Endothelial cell (in vitro differentiated cells): ENCODE measurements at regions not wholly inside any gene's neighbourhood (a gene's known extent, or its start where the extent isn't known, plus 50 kb on each side); places are given as distances from the start of the nearest gene placed in this dataset.

Experiments used
- DNase-seq: peaks from one replicate; pipeline ENCODE4 v3.0.0; 2021; ENCODE audit warnings: low spot score
- H3K27ac Mint-ChIP-seq: one replicate; pipeline ENCODE4 v1.8.0; 2021; ENCODE audit warnings: mixed read lengths, inconsistent platforms; ENCODE audit not compliant: unreplicated experiment
- H3K27me3 Mint-ChIP-seq: one replicate; pipeline ENCODE4 v1.8.0; 2021; ENCODE audit warnings: mild to moderate bottlenecking, moderate library complexity, mixed read lengths, inconsistent platforms; ENCODE audit not compliant: unreplicated experiment
- H3K36me3 Mint-ChIP-seq: one replicate; pipeline ENCODE4 v1.8.0; 2021; ENCODE audit warnings: mild to moderate bottlenecking, low read depth, mixed read lengths, inconsistent platforms; ENCODE audit not compliant: unreplicated experiment
- H3K4me1 Mint-ChIP-seq: one replicate; pipeline ENCODE4 v1.8.0; 2021; ENCODE audit warnings: mild to moderate bottlenecking, mixed read lengths, inconsistent platforms; ENCODE audit not compliant: unreplicated experiment
- H3K4me3 Mint-ChIP-seq: one replicate; pipeline ENCODE4 v1.8.0; 2021; ENCODE audit warnings: mild to moderate bottlenecking, mixed read lengths, inconsistent platforms; ENCODE audit not compliant: unreplicated experiment
- H3K9me3 Mint-ChIP-seq: one replicate; pipeline ENCODE4 v1.8.0; 2021; ENCODE audit warnings: mixed read lengths, inconsistent platforms; ENCODE audit not compliant: unreplicated experiment
- TF ChIP-seq, protein P1 (sequence below): fragments of 200-600 bp; sonication (generic); IDR thresholded peaks from one replicate; pipeline ENCODE4 v1.5.0; 2021; ENCODE audit warnings: antibody characterized with exemption; ENCODE audit not compliant: unreplicated experiment

DNA sequence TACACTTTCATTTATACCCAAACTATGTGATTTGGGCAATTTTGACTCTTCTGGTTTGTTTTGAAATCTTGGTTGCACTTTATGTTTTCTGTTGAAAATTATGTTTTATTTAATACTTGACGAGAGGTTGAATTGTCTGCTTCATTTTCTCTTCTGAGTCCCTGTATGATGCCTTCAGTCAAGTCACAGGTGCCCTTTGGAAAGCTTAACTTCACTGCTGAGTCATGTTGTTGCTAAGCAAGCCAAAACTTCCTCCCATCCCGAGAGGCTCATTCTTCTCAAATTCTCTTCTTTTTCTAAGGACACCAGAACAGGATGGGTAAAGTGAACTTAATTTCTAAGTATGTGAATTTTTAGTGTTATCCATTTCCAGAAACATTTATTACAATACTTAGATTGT is 455.3 kb upstream of the PTGER4 start:
- no peak for DNase-seq
- H3K4me3 Mint-ChIP-seq, result no peak overlapping the region
- no peaks in the 10 kb centered on the region for H3K9me3 Mint-ChIP-seq
- H3K27me3 Mint-ChIP-seq, result peaks cover 1% of the 10 kb centered on the region
- TF ChIP-seq, protein P1, sequence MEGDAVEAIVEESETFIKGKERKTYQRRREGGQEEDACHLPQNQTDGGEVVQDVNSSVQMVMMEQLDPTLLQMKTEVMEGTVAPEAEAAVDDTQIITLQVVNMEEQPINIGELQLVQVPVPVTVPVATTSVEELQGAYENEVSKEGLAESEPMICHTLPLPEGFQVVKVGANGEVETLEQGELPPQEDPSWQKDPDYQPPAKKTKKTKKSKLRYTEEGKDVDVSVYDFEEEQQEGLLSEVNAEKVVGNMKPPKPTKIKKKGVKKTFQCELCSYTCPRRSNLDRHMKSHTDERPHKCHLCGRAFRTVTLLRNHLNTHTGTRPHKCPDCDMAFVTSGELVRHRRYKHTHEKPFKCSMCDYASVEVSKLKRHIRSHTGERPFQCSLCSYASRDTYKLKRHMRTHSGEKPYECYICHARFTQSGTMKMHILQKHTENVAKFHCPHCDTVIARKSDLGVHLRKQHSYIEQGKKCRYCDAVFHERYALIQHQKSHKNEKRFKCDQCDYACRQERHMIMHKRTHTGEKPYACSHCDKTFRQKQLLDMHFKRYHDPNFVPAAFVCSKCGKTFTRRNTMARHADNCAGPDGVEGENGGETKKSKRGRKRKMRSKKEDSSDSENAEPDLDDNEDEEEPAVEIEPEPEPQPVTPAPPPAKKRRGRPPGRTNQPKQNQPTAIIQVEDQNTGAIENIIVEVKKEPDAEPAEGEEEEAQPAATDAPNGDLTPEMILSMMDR, result no peak
- H3K4me1 Mint-ChIP-seq, result no peaks in the 10 kb centered on the region
- no peak overlapping the region for H3K27ac Mint-ChIP-seq
- no peaks in the 10 kb centered on the region for H3K36me3 Mint-ChIP-seq

DNA sequence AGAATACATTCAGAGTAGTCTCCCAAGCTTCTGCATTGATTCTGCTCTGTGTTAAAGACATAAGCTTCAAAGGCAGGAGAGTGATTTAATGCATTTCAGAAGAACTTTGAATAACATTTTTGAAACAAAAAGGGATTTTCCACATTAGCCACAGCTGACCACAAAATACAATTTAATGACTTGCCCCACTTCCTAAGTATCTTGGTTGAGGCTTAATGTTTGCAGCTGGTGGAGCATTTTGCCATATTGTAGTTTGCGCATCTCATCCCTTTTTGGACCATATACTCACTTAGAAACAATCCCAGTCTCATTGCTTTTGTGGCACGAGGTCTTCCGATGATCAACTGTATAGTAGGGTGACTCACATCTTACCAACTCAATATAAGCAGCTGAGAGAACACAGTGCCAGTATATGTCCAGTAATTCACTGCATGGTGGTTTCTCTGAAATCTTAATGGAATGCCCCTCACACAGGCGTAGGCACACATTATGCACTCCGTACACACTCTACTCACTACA is 455.8 kb upstream of the PTGER4 start:
- H3K9me3 Mint-ChIP-seq, result no peaks in the 10 kb centered on the region
- H3K27ac Mint-ChIP-seq, result no peak overlapping the region
- DNase-seq, result no peak
- H3K4me3 Mint-ChIP-seq, result no peak overlapping the region
- peaks cover 1% of the 10 kb centered on the region for H3K27me3 Mint-ChIP-seq
- TF ChIP-seq, protein P1, result no peak
- no peaks in the 10 kb centered on the region for H3K36me3 Mint-ChIP-seq
- H3K4me1 Mint-ChIP-seq, result no peaks in the 10 kb centered on the region

- TF ChIP-seq, protein P1, result no peak
- no peak for DNase-seq
- H3K4me3 Mint-ChIP-seq, result no peak overlapping the region
- no peak overlapping the region for H3K27ac Mint-ChIP-seq
- H3K36me3 Mint-ChIP-seq, result no peaks in the 10 kb centered on the region
- peaks cover 3% of the 10 kb centered on the region for H3K27me3 Mint-ChIP-seq
- H3K4me1 Mint-ChIP-seq, result no peaks in the 10 kb centered on the region
- H3K9me3 Mint-ChIP-seq, result no peaks in the 10 kb centered on the region
Measured at GRCh38 chr5:40221796-40222195, 457.9 kb upstream of the PTGER4 start.

DNA sequence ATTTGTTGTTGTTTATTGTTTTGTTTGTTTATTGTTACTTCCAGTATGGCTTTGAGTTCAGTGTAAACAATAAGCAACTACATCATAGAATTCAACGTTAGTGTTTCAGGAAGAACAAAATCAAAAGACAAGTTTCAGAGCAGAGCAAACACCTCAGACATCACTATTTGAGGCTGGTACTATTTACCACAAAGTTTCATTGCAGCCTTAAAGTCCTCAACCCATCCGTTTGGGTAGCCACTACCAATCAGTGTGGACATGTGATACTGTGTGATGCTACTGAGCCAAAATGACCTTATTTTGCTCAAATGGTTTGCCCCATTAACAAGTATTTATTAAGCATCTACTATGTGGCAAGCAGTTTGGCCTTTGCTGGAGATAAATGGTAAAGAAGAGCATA is 458.5 kb upstream of the PTGER4 start:
- TF ChIP-seq, protein P1, result no peak
- no peak for DNase-seq
- H3K9me3 Mint-ChIP-seq, result no peaks in the 10 kb centered on the region
- no peaks in the 10 kb centered on the region for H3K36me3 Mint-ChIP-seq
- H3K4me1 Mint-ChIP-seq, result no peaks in the 10 kb centered on the region
- no peak overlapping the region for H3K4me3 Mint-ChIP-seq
- H3K27me3 Mint-ChIP-seq, result peaks cover 3% of the 10 kb centered on the region
- H3K27ac Mint-ChIP-seq, result no peak overlapping the region

DNA sequence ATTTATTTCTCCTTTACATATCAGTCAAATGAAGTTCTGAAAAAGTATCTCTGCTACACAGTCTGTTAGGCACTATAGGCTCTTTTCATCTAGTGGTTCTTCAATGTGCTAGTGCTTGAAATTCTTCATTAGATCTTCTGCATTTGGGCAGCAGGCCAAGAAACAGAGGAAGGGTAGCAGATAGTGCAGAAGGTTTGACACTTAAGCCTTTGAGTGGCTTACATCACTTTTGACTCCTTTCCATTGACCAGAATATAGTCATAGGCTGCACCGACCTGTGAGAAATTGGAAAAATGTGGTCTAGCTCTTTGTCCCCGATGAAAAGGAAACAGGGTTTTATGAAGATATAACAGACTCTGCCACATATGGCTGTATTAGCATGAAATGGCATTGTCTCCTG is 459.5 kb upstream of the PTGER4 start:
- DNase-seq, result no peak
- H3K9me3 Mint-ChIP-seq, result no peaks in the 10 kb centered on the region
- H3K36me3 Mint-ChIP-seq, result no peaks in the 10 kb centered on the region
- H3K27me3 Mint-ChIP-seq, result peaks cover 3% of the 10 kb centered on the region
- H3K4me3 Mint-ChIP-seq, result no peak overlapping the region
- no peaks in the 10 kb centered on the region for H3K4me1 Mint-ChIP-seq
- TF ChIP-seq, protein P1, result no peak
- H3K27ac Mint-ChIP-seq, result no peak overlapping the region
